H54 (cell line): ENCODE measurements at regions not wholly inside any gene's neighbourhood (a gene's known extent, or its start where the extent isn't known, plus 50 kb on each side); places are given as distances from the start of the nearest gene placed in this dataset.
"Not testable (repeated sequence)": the region's sequence is repeated elsewhere in the genome, so short reads cannot be mapped to it uniquely, and the experiment has no call there.

Experiments
- DNase-seq: peaks from one replicate; pipeline ENCODE4 v3.0.0; 2011; ENCODE audit warnings: low spot score, mixed read lengths; ENCODE audit not compliant: insufficient read length
- FAIRE-seq: peaks from 3 replicates; lab custom pipeline; 2011; peaks lifted over from hg19 to GRCh38; lab: Jason Lieb, UNC
- POLR2A ChIP-seq: IDR thresholded peaks from 2 replicates; pipeline ENCODE4 v1.6.1; 2011; ENCODE audit warnings: low read depth, mild to moderate bottlenecking, low read length

- TF ChIP-seq POLR2A: no peak
- no peak for DNase-seq
- FAIRE-seq: no peak
Observed at GRCh38 chr5:81829242-81829641, 78.3 kb upstream of the SSBP2 start.

GRCh38 chr5:81827500-81827899 is 76.6 kb upstream of the SSBP2 start:
- no peak for TF ChIP-seq POLR2A
- DNase-seq (no peak), FAIRE-seq (no peak)

- DNase-seq (no peak), FAIRE-seq (no peak)
- no peak for TF ChIP-seq POLR2A
Observed at GRCh38 chr5:81826128-81826527, 75.2 kb upstream of the SSBP2 start.

DNA sequence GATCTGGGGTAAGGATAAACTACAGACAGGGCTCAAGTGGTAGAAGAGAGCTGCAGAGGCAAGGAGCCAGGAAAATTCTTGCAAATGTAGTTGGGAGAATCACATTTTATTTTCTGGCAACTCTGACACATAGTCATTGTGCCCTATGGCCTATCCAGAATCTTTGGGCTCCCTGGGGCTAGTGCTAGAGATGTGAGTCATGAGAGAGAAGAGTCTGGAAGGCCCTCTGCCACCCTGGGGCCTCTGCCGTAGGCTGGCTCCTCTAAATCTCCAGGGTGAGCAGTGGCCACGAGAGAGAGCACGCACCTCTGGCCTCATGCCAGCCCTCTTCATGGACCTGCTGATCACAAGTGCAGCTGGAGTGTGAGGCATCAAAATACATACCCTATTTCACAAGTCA is 74.3 kb upstream of the SSBP2 start:
- DNase-seq (peak; percentile 70), FAIRE-seq (peak; percentile 61)
- TF ChIP-seq POLR2A: no peak

DNA sequence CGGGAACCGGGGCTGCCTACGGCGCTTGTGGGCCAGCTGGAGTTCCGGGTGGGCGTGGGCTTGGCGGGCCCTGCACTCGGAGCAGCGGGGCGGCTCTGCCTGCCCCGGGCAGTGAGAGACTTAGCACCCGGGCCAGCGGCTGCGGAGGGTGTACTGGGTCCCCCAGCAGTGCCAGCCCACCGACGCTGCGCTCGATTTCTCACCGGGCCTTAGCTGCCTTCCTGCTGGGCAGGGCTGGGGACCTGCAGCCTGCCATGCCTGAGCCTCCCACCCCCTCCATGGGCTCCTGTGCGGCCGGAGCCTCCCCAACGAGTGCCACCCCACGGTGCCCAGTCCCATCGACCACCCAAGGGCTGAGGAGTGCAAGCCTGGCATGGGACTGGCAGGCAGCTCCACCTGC is 72.8 kb upstream of the SSBP2 start:
- not testable (repeated sequence) for FAIRE-seq, DNase-seq

DNA sequence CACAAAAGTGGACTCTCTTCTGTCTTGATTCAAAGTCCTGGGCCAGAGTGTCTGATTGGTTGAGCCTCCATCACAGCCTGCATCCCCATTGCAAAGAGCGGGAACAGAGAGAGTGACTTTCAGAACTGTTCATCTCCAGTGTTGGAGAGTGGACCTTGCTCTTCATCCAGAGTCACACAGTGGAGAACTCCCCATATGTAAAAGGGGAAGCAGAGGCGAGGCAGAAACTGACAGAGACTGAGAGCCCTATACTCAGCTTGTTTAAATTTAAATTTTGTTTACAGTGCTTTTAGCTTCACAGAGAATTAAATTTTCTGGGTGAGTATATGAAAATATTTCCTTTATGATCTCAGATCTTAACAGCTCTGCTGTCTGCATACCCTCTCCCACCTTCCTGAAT is 70.0 kb upstream of the SSBP2 start:
- DNase-seq (no peak), FAIRE-seq (no peak)

GRCh38 chr5:81820318-81820636 is 69.4 kb upstream of the SSBP2 start:
- DNase-seq: no peak
- no peak for FAIRE-seq
- no peak for TF ChIP-seq POLR2A

More for the DNA sequence above, 70.0 kb upstream of the SSBP2 start:
- TF ChIP-seq POLR2A: no peak

- no peak for FAIRE-seq
- DNase-seq: peak; percentile 15
- no peak for TF ChIP-seq POLR2A
Observed at GRCh38 chr5:81819556-81820317, 68.8 kb upstream of the SSBP2 start.

- TF ChIP-seq POLR2A: no peak
- no peak for DNase-seq
- no peak for FAIRE-seq
Observed at GRCh38 chr5:81817980-81818379, 67.1 kb upstream of the SSBP2 start.

DNA sequence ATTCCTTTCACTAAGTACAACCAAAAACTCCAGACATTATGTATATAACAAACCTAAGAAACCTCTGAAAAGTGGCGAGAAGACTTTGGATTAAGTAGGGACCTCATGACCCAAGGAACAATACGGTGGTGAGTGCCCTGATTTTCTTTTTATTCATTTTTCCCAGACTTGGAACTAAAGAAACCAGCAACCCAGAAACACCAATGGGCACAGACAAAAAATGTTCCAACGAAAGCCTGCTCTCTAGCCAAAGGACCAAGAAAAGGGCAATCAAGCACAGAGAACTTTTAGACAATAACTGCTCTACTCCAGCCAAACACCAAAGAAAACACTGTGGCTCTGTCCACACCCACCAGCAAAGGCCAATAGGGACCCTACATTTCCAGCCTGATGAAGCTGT is 66.2 kb upstream of the SSBP2 start:
- FAIRE-seq: no peak
- DNase-seq: no peak
- no peak for TF ChIP-seq POLR2A

DNA sequence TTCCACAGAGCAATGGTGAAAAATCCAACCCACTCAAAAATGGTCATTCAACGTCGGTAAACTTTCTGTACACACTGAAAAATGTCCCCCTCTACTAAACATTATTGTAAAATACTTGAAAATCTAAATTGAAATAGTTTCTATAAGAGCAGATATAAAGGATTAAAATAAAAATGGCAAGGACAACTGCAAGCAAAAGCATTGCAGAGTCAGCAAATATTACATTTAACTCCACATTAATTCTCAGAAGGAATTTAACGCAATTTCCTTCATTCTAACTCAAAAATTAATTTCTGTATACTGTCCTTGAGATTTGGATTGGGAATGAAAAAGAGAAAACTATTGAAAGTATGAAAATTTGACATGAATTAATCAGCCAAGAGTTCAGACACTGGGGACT is 64.4 kb upstream of the SSBP2 start:
- DNase-seq: no peak
- FAIRE-seq: no peak
- no peak for TF ChIP-seq POLR2A

GRCh38 chr5:81808106-81808505 is 57.2 kb upstream of the SSBP2 start:
- DNase-seq: no peak
- no peak for TF ChIP-seq POLR2A
- FAIRE-seq: no peak

DNA sequence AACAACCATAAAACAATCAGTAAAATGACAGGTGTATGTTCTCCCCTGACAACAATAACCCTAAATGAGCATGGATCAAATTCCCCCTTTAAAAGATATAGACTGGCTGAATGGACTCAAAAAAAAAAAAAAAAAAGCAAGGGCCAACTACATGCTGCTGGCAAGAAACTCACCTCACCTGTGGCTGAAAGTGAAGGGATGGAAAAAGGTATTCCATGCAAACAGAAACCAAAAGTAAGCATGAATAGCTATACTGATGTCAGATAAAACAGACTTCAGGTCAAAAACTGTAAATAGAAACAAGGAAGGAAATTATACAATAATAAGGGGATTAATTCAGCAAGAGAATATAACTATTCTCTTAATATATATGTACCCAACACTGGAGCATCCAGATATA is 54.2 kb upstream of the SSBP2 start:
- DNase-seq: no peak
- FAIRE-seq: no peak

DNA sequence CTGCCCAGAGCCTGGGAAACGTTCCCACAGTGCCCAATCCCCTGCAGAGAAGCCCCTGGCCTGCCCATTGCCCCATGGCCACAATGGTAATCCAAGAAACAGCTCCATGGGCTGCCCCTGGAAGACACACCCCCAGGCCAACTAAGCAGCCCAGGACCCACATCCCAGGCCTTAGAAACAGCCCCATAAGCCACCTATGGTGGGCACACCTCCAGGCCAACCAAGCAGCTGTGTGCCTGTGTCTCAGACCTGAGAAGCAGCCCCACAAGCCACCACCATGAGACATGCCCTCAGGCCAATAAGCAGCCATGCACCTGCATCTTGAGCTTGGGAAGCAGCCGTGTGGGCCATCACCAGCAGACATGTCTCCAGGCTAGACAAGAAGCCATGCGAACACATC is 52.9 kb upstream of the SSBP2 start:
- no peak for FAIRE-seq
- DNase-seq: no peak
- TF ChIP-seq POLR2A: no peak

More for the DNA sequence above, 54.2 kb upstream of the SSBP2 start:
- TF ChIP-seq POLR2A: no peak

DNA sequence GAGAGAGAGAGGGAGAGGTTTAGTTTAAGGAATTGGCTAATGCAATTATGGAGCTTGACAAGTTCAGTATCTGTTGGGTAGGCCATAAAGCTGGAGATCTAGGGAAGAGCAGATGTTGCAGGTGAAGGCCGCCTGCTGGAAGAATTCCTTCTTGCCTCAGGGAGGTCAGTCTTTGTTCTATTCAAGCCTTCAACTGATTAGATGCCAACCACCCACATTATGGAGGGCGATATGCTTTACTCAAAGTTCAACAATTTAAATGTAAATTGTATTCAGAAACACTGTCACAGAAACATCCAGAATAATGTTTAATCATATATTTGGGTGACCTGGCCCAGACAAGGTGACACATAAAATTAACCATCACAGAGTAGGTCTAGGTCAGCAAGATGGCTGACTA is 51.7 kb upstream of the SSBP2 start:
- DNase-seq: no peak
- no peak for TF ChIP-seq POLR2A
- FAIRE-seq: no peak

DNA sequence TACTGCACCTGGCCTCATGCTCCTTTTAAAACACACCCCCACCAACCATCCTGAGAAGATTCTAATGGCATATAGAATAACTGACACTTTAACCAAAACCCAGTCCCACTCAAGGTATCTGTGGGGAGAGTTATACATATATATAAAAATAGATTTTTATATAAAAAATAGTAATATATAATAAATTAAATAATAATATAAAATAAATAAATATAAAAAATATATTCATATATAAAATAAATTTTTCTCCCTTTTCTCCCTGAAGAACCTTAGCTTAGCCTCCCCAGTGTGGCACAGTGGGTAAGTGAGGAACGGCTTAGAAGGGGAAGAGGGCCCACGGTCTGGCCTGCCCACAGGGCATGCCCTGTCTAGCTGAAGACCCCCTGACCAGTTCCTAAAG is 51.1 kb upstream of the SSBP2 start:
- DNase-seq (no peak), FAIRE-seq (no peak)
- no peak for TF ChIP-seq POLR2A

DNA sequence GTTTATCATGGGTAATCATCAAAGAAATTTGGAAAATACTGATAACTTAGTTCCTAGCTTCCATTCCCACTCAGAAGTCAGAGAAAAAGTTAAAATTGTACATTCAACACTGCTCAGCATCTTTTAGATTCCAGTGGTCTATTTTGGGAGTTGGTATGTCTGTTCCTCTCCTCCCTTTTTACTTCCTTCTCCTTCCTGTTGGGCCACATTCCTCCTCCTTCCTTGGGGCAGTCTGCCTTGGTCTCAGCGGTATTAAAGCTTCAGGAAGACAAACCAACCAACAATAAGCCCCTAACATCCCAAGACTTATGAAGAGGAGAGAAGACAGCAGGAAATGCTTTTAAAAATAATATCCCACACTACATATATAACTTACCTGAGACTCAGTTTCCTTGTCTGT is 49.9 kb upstream of the SSBP2 start:
- no peak for TF ChIP-seq POLR2A
- no peak for DNase-seq
- FAIRE-seq: no peak
